Transverse colon (tissue), 3 donors: ENCODE measurements at regions not wholly inside any gene's neighbourhood (a gene's known extent, or its start where the extent isn't known, plus 50 kb on each side); places are given as distances from the start of the nearest gene placed in this dataset.

Experiments
- CTCF ChIP-seq, 5 experiments: fragments of 200-600 bp in 3 of 5; fragments of 450-650 bp in 2 of 5; sonication (generic) in 3 of 5; IDR thresholded peaks; 1 replicate in 2 of 5; 2 replicates in 3 of 5; pipeline ENCODE4 v1.5.1; 2016 to 2017; ENCODE audit warnings: antibody characterized with exemption in 5 of 5, inconsistent platforms in 3 of 5, mild to moderate bottlenecking in 2 of 5, moderate library complexity in 1 of 5
- POLR2A ChIP-seq: fragments of 450-650 bp; IDR thresholded peaks from one replicate; pipeline ENCODE4 v1.6.1; 2016; ENCODE audit warnings: antibody characterized with exemption, mild to moderate bottlenecking, moderate library complexity

DNA sequence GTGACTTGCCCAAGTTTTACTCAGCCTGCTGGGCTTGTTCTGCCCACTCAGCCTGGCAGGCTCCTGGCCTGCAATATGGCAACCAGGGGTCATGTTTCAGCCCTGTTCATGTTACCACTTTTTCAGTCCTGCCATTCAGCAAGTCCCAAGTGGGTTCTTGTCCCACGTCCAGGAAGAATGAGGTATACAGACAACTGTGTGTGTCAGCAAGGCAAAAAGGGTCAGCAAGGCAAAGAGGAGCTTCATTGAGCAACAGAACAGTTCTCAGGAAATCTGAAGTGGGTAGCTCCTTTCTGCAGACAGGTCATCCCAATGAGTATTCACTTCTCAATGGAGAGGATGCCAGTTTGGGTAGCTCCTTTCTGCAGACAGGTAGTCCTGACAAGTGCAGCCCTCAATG is 1233.3 kb upstream of the B3GALT2 start:
- TF ChIP-seq POLR2A (no peak), CTCF (IDR thresholded peaks at IDR 0.05) (no peak)
